ENCODE measurements at regions not wholly inside any gene's neighbourhood (a gene's known extent, or its start where the extent isn't known, plus 50 kb on each side); places are given as distances from the start of the nearest gene placed in this dataset.

- TF ChIP-seq ZNF274 (IDR thresholded peaks at IDR 0.05; ENCODE audit: low read depth, low read length), result no peak
- no peak for TF ChIP-seq YY1 (IDR thresholded peaks at IDR 0.05; ENCODE audit: insufficient read depth, insufficient read length)
Observed at GRCh38 chr10:78318305-78318704, 284.6 kb downstream of the RPS24 start.
